ENCODE measurements at regions not wholly inside any gene's neighbourhood (a gene's known extent, or its start where the extent isn't known, plus 50 kb on each side); places are given as distances from the start of the nearest gene placed in this dataset.

DNA sequence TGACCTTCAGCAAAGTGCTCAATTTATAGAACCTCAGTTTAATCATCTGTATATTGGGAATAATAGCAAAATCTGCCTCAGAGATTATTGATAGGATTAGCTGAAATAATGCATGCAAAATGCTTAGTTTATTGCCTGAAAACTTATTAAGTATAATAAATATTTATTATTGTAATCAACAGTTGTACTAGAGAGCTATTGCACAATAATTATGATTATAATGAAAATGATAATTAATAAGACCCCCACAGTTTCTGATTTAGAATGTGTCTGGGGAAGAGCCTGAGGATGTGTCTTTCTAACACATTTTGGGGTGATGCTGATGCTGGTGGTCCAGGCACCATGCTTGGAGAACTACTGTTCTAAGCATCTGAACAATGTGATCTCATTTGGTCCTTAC, 419.6 kb downstream of the NPIPA7 start:
- intact Hi-C loops (cut with DNase I) = no loop called here
- Histone ChIP-seq H3K4me3 (no peak overlapping the region), H3K36me3 (no peaks in the 10 kb centered on the region), H3K4me1 (replicated peaks) (no peaks in the 10 kb centered on the region), H3K9me3 (no peaks in the 10 kb centered on the region), H3K27me3 (replicated peaks; ENCODE audit: insufficient read depth) (no peaks in the 10 kb centered on the region), H3K27ac (no peak overlapping the region)
- no peak for DNase-seq (ENCODE audit: low spot score)
- no peak for TF ChIP-seq POLR2A (IDR thresholded peaks at IDR 0.05)
- TF ChIP-seq POLR2AphosphoS5 (IDR thresholded peaks at IDR 0.05) = no peak
- TF ChIP-seq, protein P1, sequence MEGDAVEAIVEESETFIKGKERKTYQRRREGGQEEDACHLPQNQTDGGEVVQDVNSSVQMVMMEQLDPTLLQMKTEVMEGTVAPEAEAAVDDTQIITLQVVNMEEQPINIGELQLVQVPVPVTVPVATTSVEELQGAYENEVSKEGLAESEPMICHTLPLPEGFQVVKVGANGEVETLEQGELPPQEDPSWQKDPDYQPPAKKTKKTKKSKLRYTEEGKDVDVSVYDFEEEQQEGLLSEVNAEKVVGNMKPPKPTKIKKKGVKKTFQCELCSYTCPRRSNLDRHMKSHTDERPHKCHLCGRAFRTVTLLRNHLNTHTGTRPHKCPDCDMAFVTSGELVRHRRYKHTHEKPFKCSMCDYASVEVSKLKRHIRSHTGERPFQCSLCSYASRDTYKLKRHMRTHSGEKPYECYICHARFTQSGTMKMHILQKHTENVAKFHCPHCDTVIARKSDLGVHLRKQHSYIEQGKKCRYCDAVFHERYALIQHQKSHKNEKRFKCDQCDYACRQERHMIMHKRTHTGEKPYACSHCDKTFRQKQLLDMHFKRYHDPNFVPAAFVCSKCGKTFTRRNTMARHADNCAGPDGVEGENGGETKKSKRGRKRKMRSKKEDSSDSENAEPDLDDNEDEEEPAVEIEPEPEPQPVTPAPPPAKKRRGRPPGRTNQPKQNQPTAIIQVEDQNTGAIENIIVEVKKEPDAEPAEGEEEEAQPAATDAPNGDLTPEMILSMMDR (IDR thresholded peaks at IDR 0.05) = no peak

DNA sequence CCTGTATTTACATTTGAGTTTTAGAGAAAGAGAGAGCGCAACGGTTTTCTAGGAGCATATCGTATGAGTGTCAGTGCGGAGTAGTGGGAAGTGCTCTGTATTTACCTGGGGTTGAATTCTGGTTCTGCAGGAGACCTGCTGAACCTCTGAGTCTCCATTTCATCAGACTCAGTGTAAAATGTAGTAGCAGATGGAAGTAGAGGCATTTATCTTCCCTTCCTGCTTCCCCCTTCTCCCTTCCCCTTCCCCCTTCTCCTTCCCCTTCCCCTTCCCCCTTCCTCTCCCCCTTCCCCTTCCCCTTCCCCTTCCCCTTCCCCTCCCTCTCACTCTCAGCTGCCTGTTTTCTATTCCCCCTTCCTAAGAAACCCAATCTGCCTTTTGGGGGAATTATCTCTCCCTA, 426.9 kb downstream of the NPIPA7 start:
- Histone ChIP-seq H3K36me3 (no peaks in the 10 kb centered on the region), H3K27me3 (replicated peaks; ENCODE audit: insufficient read depth) (no peaks in the 10 kb centered on the region), H3K27ac (no peak overlapping the region), H3K4me3 (no peak overlapping the region), H3K4me1 (replicated peaks) (no peaks in the 10 kb centered on the region), H3K9me3 (no peaks in the 10 kb centered on the region)
- intact Hi-C loops (cut with DNase I) = no loop called here
- WGBS = 92% methylated on average over 4 of the region's 4 CpGs
- TF ChIP-seq, protein P1 (IDR thresholded peaks at IDR 0.05) = no peak
- TF ChIP-seq POLR2AphosphoS5 (IDR thresholded peaks at IDR 0.05) = no peak
- TF ChIP-seq POLR2A (IDR thresholded peaks at IDR 0.05) = no peak
- DNase-seq (ENCODE audit: low spot score) = no peak

DNA sequence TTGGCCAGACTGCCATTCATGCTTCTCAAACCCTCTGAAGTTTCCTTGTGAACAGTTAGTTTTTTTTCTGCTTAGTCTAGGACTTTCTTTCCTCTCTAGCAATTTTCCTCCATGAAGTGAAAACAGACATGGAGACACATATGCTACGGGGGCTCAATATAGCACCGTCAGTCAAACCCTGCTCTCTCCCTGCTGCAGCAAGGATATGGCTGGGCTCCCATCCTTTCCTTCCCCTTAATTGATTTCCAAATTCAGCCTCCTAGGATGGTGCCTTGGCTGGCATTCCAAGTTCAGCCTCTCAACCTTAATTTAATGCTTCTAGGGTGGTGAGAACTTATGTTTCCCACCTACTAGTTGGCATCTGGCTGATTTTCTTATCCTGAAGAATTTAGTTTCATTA, 436.7 kb downstream of the NPIPA7 start:
- no peaks in the 10 kb centered on the region for H3K4me1 ChIP-seq (replicated peaks)
- no peak for TF ChIP-seq POLR2AphosphoS5 (IDR thresholded peaks at IDR 0.05)
- TF ChIP-seq, protein P1 (IDR thresholded peaks at IDR 0.05) = no peak
- TF ChIP-seq POLR2A (IDR thresholded peaks at IDR 0.05) = no peak
- DNase-seq (ENCODE audit: low spot score) = no peak
- no peaks in the 10 kb centered on the region for H3K27me3 ChIP-seq (replicated peaks; ENCODE audit: insufficient read depth)
- WGBS = 78% methylated on average over 2 of the region's 2 CpGs
- H3K36me3 ChIP-seq = no peaks in the 10 kb centered on the region
- H3K27ac ChIP-seq = no peak overlapping the region
- H3K4me3 ChIP-seq = no peak overlapping the region
- H3K9me3 ChIP-seq = no peaks in the 10 kb centered on the region
- intact Hi-C loops (cut with DNase I) = no loop called here

DNA sequence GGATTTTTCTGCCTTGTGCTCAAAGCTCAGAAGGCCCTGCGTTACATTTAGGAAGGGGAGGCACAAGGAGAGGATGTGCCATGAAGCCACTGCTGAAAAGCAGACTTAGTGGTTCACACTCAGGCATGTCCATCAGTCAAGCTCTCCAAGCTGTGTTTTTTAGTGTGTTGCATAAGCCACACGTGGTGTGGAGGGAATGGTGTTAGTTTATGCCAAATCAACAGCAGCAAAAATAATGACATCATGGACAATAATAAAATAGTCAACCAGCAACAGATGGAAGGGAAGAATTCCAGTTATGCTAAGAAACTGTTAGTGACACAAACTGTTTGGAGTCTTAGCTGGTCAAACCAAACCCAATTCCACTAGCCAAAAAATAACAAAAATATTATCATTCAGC, 438.3 kb downstream of the NPIPA7 start:
- no peak for TF ChIP-seq POLR2A (IDR thresholded peaks at IDR 0.05)
- TF ChIP-seq, protein P1 (IDR thresholded peaks at IDR 0.05) = no peak
- no peak for TF ChIP-seq POLR2AphosphoS5 (IDR thresholded peaks at IDR 0.05)
- H3K9me3 ChIP-seq = no peaks in the 10 kb centered on the region
- H3K27ac ChIP-seq = no peak overlapping the region
- H3K4me3 ChIP-seq = no peak overlapping the region
- H3K36me3 ChIP-seq = no peaks in the 10 kb centered on the region
- H3K4me1 ChIP-seq (replicated peaks) = no peaks in the 10 kb centered on the region
- WGBS = 68% methylated on average over 2 of the region's 2 CpGs
- DNase-seq (ENCODE audit: low spot score) = no peak
- H3K27me3 ChIP-seq (replicated peaks; ENCODE audit: insufficient read depth) = no peaks in the 10 kb centered on the region
- intact Hi-C loops (cut with DNase I) = no loop called here

DNA sequence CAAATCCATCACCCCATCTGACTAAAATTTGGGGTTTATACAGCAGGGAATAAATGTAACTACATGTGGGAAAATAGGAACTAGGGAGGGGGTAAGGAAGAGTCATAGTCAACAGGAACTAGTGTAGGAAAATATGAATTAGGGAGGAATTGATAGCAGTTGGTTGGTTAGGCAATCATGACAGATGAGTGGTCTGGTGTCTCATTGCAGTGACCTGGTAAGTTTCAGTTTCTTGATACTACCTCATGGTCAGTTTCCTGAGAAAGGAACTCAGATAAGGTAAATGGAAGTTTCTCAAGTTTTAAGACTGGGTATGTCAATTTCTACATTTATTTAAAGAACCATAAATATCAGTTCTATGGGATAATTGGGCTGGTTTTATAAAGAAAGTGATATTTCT, 442.3 kb downstream of the NPIPA7 start:
- DNase-seq (ENCODE audit: low spot score) = no peak
- TF ChIP-seq, protein P1 (IDR thresholded peaks at IDR 0.05) = no peak
- TF ChIP-seq POLR2A (IDR thresholded peaks at IDR 0.05) (no peak), POLR2AphosphoS5 (IDR thresholded peaks at IDR 0.05) (no peak)
- no peak overlapping the region for H3K4me3 ChIP-seq
- no peaks in the 10 kb centered on the region for H3K27me3 ChIP-seq (replicated peaks; ENCODE audit: insufficient read depth)
- intact Hi-C loops (cut with DNase I) = no loop called here
- no peaks in the 10 kb centered on the region for H3K4me1 ChIP-seq (replicated peaks)
- H3K9me3 ChIP-seq = no peaks in the 10 kb centered on the region
- H3K36me3 ChIP-seq = no peaks in the 10 kb centered on the region
- H3K27ac ChIP-seq = no peak overlapping the region

All from prostate gland (tissue), 2 donors.